ENCODE measurements at regions not wholly inside any gene's neighbourhood (a gene's known extent, or its start where the extent isn't known, plus 50 kb on each side); places are given as distances from the start of the nearest gene placed in this dataset.
"Not testable (repeated sequence)": the region's sequence is repeated elsewhere in the genome, so short reads cannot be mapped to it uniquely, and the experiment has no call there.

GRCh38 chr10:62597226-62597625 lies 207.3 kb upstream of the ADO start:
- DNase-seq: no peak

DNA sequence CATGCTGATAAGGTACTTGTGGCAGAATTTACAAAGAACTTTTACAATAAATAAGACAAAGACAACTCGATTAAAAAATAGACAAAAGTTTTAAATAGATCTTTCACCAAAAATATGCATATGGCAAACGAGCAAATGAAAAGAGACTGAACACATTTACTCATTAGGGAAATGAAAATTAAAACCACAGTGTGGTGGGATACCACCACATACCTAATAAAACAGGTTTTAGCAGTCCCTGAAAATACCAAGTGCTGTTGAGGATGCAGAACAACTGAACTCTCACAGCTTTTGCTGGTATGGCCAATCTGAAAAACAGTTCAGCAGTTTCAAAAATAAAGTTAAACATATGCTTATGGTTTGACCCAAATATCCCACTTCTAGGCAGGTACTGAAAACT lies 205.4 kb upstream of the ADO start:
- no peak for DNase-seq

DNA sequence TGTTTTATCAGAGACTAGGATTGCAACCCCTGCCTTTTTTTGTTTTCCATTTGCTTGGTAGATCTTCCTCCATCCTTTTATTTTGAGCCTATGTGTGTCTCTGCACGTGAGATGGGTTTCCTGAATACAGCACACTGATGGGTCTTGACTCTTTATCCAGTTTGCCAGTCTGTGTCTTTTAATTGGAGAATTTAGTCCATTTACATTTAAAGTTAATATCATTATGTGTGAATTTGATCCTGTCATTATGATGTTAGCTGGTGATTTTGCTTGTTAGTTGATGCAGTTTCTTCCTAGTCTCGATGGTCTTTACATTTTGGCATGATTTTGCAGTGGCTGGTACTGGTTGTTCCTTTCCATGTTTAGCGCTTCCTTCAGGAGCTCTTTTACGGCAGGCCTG lies 198.0 kb upstream of the ADO start:
- not testable (repeated sequence) for DNase-seq

- not testable (repeated sequence) for DNase-seq
These were observed 196.2 kb upstream of the ADO start for GRCh38 chr10:62608189-62608875.

DNA sequence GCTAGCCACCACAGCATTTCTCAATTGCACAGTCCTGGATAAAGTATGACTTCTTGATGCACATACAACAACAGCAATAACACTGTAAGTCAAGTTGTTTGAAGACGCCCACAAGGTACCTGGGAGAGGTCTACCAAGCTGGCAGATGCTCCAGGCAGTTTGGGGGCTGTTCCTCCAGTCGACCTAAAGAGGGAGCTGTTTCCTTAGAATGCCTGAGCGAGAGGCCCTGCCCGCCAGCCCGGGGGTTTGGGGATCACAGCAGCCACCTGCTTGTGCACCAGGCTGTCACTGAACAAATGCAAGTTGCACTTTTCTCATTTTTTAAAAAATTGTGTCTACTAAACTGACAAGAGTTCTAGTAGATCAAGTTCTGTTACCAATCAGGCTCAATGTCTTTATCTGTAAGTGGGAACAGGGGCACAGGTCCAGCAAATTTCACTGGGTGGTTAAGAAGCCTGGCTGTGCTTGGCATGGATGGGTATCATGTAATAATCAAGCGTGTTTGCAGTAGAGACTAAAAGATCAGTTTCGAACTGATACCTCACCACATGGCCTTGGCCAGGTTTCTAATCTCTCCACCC lies 193.8 kb upstream of the ADO start:
- peak; percentile 80 for DNase-seq

GRCh38 chr10:62613424-62613823 lies 191.1 kb upstream of the ADO start:
- DNase-seq: no peak

- DNase-seq: no peak
These were observed 190.7 kb upstream of the ADO start for GRCh38 chr10:62613859-62614258.

- DNase-seq: no peak
These were observed 189.9 kb upstream of the ADO start for GRCh38 chr10:62614389-62615157.

DNA sequence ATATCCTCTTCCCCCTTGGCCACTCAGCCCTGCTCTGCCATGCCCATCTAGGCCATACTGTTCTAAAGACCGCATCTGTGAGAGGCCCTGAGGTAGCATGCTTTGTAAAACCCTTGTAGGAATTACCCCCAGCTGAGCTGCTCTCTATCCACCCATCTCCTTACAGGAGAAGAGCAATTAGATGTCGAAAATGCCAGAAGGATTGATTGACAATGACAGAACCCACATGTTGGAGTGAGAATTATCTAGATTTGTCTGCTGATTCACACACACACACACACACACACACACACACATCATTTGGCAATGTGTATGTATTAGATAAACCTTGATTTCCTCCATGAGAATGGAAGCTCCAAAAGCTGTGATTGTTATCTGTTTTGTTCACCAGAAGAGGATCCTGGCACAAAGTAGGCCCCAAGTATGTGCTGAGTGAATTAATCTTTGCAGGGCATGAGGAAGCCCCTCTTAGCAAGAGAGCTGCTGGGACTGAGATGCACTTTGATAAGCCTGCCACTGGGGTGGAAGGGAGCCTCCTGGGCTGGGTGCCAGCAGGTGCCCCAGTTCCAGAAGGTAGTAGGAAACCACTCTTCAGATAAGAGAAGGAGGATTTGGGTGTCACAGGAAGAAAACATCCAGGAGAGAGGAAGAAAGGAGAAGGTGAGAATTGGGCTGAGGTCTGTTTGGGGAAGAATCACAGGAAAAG lies 187.5 kb upstream of the ADO start:
- DNase-seq: no peak

- no peak for DNase-seq
These were observed 186.9 kb upstream of the ADO start for GRCh38 chr10:62617652-62618051.

DNA sequence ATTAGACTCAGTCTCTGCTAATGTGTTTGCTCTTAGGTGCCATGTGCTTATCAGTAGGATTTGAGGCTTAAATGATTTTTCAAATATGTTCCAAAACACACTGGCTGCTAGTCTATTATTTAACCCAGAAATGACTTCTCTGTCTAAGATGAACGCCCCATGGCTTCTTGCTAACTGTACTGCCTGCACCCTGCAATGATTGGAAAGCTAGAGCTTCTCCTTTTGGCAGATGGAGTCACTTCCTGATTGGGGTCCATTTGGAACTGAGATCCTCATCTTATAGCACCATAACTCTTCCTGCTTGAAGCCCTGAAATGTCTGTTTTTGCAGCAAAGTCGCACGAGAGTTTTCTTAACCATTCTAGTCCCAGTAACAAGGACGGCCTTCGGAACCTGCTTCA lies 186.5 kb upstream of the ADO start:
- no peak for DNase-seq

DNA sequence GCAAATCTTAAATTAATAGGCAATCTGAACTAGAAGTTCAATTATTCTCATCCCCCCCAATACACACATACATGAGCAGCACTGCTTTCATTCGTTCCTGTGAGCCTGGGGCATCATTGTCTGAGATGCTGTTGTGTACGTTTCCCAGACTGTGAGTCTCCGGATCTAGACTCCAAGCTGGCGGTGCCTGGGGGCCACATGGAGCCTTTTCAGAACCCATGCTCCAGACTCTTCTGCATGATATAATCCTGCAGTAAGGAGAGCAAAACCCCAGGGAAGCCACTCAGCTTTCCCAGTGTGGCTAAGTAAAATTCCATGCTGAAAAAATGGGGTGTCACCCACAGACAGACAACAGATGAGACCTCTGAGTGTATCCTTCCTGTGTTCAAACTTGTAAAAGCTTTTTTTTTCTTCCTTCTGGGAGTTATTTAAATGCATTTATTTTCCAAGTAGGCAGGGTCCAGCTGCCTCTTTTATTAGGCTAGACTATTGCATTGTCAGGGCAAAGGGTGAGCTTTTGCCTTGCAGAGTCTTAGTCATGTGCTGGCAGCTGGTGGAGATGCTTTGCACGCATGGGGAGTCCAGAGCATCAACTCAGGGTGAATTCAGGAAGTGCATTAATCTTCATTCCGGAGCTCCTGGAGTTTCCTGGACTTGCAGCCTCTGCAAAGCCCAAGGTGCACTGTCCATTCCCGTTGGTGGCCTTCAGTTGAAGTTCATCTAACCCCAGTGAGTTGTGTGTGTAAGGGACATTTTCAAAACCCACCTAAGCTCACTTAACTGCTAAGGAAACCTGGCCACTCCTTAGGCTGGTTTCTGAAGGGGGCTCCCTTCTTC lies 185.7 kb upstream of the ADO start:
- no peak for DNase-seq

- DNase-seq: no peak
These were observed 185.1 kb upstream of the ADO start for GRCh38 chr10:62619413-62619738.

DNA sequence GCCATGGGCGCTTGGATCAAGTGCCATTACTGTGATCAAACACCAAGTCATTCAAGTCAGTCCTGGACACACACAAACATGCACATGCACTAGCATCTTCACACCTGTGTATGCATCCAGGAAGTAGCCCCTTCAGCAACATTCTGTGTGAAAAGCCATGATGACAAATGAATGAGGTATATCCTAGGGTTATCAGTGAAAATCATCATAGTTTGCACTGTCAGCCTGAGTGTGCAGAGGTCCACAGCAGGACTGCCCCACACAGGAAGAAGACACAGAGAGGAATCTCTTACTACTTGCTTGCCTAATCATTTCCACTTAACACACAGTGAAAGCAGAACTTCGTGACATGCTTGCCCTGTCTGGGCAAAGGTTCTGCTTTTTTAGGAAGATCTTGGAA lies 184.0 kb upstream of the ADO start:
- no peak for DNase-seq

GRCh38 chr10:62623223-62623622 lies 181.3 kb upstream of the ADO start:
- DNase-seq: no peak

DNA sequence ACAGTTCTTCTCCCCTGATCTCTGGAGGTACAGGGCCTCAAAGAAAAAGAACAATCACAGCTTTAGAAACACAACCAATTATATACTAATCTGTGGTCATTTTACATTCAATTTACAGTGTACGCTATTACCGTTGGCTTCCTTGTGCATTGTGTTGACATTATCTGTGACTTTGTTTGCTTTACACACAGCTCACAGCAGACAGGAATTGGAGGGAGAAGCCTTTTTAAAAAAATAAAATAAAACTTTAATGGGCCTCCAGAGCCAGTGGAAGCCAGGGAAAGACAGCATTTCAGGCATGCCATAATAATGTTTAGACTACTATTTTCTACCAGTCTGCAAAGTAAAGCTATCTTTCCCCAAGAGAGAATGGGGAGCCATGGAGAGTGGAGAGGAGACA lies 179.0 kb upstream of the ADO start:
- no peak for DNase-seq

DNA sequence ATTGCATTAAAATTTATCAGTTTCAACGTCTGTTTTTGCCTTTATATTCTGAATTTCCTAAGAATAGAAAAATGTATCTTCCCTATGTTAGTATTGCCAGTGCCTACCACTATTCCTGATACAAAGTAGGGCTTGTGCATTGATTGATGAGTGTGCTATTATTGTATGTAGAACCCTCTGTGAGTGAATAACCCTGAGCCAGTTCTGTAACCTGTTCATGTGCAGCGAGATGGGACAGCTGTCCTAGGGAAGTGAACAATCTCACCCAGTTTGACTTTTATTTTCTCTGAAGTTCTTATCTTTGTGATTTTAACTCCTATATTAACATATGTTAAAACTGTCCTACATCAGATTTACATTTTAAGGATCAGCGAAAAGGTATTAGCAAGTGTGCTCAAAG lies 178.4 kb upstream of the ADO start:
- DNase-seq: no peak

- DNase-seq: no peak
These were observed 177.7 kb upstream of the ADO start for GRCh38 chr10:62626817-62627216.

DNA sequence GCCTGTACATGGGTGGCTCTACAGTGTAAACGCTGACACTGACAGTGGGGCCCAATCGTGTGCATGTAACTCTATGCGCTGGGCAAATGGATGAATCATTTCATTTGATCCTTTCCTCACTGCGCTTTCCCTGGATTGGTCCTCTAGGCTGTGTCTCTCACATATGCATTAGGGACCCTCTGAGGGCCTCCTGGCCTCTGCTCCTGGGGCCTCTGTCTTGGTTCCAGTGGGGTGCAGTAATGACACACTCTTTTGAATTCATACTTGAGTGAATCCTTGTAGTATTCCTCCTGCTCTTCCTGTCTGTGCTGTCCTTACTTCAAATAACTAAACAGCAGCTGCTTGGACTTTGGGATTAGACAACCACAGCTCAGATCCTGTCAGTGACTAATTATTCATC lies 176.5 kb upstream of the ADO start:
- no peak for DNase-seq

DNA sequence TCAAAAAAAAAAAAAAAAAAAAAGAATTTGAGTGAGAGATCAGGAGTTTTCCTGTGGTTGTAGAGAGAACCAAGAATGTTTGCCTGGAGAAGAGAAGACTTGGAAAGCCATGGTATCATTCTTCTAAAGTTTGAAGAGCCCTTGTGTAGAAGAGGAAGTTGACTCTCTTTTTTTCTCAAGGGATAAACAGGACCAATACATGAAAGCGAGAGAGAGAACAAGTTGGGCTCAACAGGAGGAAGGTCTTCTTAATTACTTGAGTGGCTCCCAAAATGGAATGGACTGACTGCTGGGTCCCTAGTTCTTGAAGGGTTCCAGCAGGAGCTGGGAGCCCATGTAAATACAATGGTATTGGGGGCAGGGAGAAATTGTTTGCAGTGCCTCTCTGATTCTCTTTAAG lies 173.3 kb upstream of the ADO start:
- DNase-seq: no peak

GRCh38 chr10:62632071-62632809 lies 172.3 kb upstream of the ADO start:
- no peak for DNase-seq

- no peak for DNase-seq
These were observed 170.5 kb upstream of the ADO start for GRCh38 chr10:62633976-62634375.
